NT2/D1 (cell line): ENCODE measurements at regions not wholly inside any gene's neighbourhood (a gene's known extent, or its start where the extent isn't known, plus 50 kb on each side); places are given as distances from the start of the nearest gene placed in this dataset.

Experiments
- YY1 ChIP-seq: IDR thresholded peaks from 2 replicates; pipeline ENCODE4 v1.6.1; 2011; ENCODE audit not compliant: insufficient read length, insufficient read depth
- ZNF274 ChIP-seq: IDR thresholded peaks from 2 replicates; pipeline ENCODE4 v1.6.1; 2011; ENCODE audit warnings: mild to moderate bottlenecking, low read depth, low read length

DNA sequence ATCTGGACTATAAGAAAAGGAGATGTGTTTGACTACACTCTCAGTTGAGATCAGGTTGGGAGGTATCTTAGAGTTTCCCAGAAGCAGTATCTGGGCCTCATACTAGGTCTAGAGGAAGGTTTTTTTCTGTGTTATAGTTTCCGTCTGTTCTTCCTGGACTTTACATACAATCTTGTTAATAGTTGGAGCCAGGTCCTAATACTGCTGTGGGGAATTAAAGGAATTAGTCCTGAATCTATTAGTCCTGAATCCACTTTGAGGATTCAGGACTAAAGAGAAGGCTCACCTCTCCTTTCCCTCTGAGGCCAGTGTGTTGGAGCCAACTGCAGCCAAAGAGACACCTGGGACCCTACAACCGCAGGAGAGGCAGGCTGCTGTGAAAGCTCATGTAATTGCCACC lies 445.7 kb upstream of the CLINT1 start:
- TF ChIP-seq YY1 (no peak), ZNF274 (no peak)
